ENCODE measurements at regions not wholly inside any gene's neighbourhood (a gene's known extent, or its start where the extent isn't known, plus 50 kb on each side); places are given as distances from the start of the nearest gene placed in this dataset.

DNA sequence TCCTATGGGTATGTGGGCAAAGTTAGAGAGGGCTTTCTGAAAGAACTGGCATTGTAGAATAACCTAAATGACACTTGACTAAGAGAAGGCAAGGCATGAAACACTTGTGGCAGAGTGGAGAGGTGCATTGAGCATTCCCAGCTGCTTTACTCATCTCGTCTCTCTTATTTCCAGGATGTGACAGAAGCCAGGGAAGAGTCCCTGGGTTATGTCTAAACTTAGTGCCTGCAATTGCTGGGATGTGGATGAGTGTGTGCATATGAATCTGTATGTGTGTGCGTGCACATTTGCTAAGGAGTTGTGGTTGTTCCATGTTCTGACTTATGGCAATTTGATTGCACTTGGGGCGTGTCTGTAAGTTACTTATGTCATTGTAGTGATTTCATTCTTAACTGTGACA lies 1326.5 kb upstream of the B3GALT2 start:
- TF ChIP-seq POLR2A (IDR thresholded peaks at IDR 0.05; ENCODE audit: low read depth, low read length) (no peak), TAF1 (IDR thresholded peaks at IDR 0.05; ENCODE audit: low read depth, low read length) (no peak), POLR2AphosphoS5 (IDR thresholded peaks at IDR 0.05; ENCODE audit: low read depth, low read length) (no peak), SPI1 (IDR thresholded peaks at IDR 0.05; ENCODE audit: low read depth, low read length) (no peak), PAX5 (IDR thresholded peaks at IDR 0.05; ENCODE audit: insufficient read depth, low read length, severe bottlenecking) (no peak), POU2F2 (IDR thresholded peaks at IDR 0.05; ENCODE audit: low read depth, low read length) (no peak)
